ENCODE measurements at regions not wholly inside any gene's neighbourhood (a gene's known extent, or its start where the extent isn't known, plus 50 kb on each side); places are given as distances from the start of the nearest gene placed in this dataset.

GRCh38 chr1:229121845-229122436 is 149.0 kb upstream of the RAB4A start:
- no peak overlapping the region for H3K27ac ChIP-seq
- no peak overlapping the region for H3K4me3 ChIP-seq
- TF ChIP-seq POLR2A (IDR thresholded peaks at IDR 0.05) (no peak), CTCF (IDR thresholded peaks at IDR 0.05) (no peak)
- intact Hi-C loops (cut with DNase I), result no loop called here
- no peaks in the 10 kb centered on the region for H3K36me3 ChIP-seq (replicated peaks in 1 of 2)
- peaks cover 0 to 12% of the 10 kb centered on the region in 2 donors for H3K4me1 ChIP-seq (replicated peaks in 1 of 2)
- 81 to 93% (median 87%) methylated on average over 10 to 11 of the region's 11 CpGs for WGBS, 4 donors
- no peak for DNase-seq
- no peaks in the 10 kb centered on the region for H3K9me3 ChIP-seq (replicated peaks in 1 of 3)
- no peaks in the 10 kb centered on the region for H3K27me3 ChIP-seq

- H3K4me1 ChIP-seq (replicated peaks in 1 of 2), result peaks cover 0 to 8% of the 10 kb centered on the region in 2 donors
- no peak overlapping the region for H3K4me3 ChIP-seq
- DNase-seq, result no peak
- TF ChIP-seq POLR2A (IDR thresholded peaks at IDR 0.05) (no peak), CTCF (IDR thresholded peaks at IDR 0.05) (no peak)
- H3K27ac ChIP-seq, result no peak overlapping the region
- intact Hi-C loops (cut with DNase I), result no loop called here
- no peaks in the 10 kb centered on the region for H3K27me3 ChIP-seq
- 88 to 98% (median 90%) methylated on average over 5 to 6 of the region's 6 CpGs for WGBS, 4 donors
- H3K9me3 ChIP-seq (replicated peaks in 1 of 3), result no peaks in the 10 kb centered on the region
- H3K36me3 ChIP-seq (replicated peaks in 1 of 2), result no peaks in the 10 kb centered on the region
Measured at GRCh38 chr1:229122606-229123005, 148.3 kb upstream of the RAB4A start.

GRCh38 chr1:229124116-229124515 is 146.8 kb upstream of the RAB4A start:
- WGBS, 4 donors, result 67 to 81% (median 72%) methylated on average over 1 of the region's 1 CpG
- intact Hi-C loops (cut with DNase I), result no loop called here
- Histone ChIP-seq H3K27me3 (no peaks in the 10 kb centered on the region), H3K36me3 (replicated peaks in 1 of 2) (no peaks in the 10 kb centered on the region), H3K4me3 (no peak overlapping the region), H3K4me1 (replicated peaks in 1 of 2) (no peaks in the 10 kb centered on the region), H3K27ac (no peak overlapping the region), H3K9me3 (replicated peaks in 1 of 3) (no peaks in the 10 kb centered on the region)
- no peak for DNase-seq
- TF ChIP-seq POLR2A (IDR thresholded peaks at IDR 0.05), result no peak
- TF ChIP-seq CTCF (IDR thresholded peaks at IDR 0.05), result no peak

- Histone ChIP-seq H3K9me3 (replicated peaks in 1 of 3) (no peaks in the 10 kb centered on the region), H3K4me1 (replicated peaks in 1 of 2) (no peaks in the 10 kb centered on the region), H3K27me3 (no peaks in the 10 kb centered on the region), H3K4me3 (no peak overlapping the region), H3K27ac (no peak overlapping the region), H3K36me3 (replicated peaks in 1 of 2) (no peaks in the 10 kb centered on the region)
- TF ChIP-seq POLR2A (IDR thresholded peaks at IDR 0.05) (no peak), CTCF (IDR thresholded peaks at IDR 0.05) (no peak)
- intact Hi-C loops (cut with DNase I), result no loop called here
- DNase-seq, result peak in 1 of 7 donors; percentile 36
- WGBS, 4 donors, result 71 to 89% (median 80%) methylated on average over 9 to 11 of the region's 11 CpGs
Measured at GRCh38 chr1:229124520-229125124, 146.3 kb upstream of the RAB4A start.
